ENCODE measurements at regions not wholly inside any gene's neighbourhood (a gene's known extent, or its start where the extent isn't known, plus 50 kb on each side); places are given as distances from the start of the nearest gene placed in this dataset.

DNA sequence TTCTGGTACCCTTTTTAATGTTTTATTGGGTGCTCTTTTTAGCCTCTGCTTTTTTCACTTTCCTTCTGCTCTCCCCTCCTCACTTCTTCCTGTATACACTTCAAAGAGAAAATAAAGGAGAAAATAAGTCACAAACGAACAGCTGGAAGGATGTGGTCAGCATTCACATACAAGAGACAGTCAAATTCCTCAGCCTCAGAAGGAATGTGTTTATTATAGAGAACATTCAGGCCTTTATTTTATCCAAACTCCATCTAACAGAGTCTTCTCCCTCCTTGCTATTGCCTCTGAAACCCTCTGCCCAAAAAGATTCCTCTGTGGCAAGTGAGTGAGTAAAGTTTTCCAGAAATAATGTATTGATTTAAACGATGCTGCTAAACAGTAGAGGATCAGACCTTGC lies 490.4 kb downstream of the FRK start:
- TF ChIP-seq, protein P1, sequence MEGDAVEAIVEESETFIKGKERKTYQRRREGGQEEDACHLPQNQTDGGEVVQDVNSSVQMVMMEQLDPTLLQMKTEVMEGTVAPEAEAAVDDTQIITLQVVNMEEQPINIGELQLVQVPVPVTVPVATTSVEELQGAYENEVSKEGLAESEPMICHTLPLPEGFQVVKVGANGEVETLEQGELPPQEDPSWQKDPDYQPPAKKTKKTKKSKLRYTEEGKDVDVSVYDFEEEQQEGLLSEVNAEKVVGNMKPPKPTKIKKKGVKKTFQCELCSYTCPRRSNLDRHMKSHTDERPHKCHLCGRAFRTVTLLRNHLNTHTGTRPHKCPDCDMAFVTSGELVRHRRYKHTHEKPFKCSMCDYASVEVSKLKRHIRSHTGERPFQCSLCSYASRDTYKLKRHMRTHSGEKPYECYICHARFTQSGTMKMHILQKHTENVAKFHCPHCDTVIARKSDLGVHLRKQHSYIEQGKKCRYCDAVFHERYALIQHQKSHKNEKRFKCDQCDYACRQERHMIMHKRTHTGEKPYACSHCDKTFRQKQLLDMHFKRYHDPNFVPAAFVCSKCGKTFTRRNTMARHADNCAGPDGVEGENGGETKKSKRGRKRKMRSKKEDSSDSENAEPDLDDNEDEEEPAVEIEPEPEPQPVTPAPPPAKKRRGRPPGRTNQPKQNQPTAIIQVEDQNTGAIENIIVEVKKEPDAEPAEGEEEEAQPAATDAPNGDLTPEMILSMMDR (IDR thresholded peaks at IDR 0.05; ENCODE audit: low read length) = no peak
- TF ChIP-seq EZH2 (optimal IDR thresholded peaks at IDR 0.05; ENCODE audit: low read depth, low read length) = no peak
